ENCODE measurements at regions not wholly inside any gene's neighbourhood (a gene's known extent, or its start where the extent isn't known, plus 50 kb on each side); places are given as distances from the start of the nearest gene placed in this dataset.

DNA sequence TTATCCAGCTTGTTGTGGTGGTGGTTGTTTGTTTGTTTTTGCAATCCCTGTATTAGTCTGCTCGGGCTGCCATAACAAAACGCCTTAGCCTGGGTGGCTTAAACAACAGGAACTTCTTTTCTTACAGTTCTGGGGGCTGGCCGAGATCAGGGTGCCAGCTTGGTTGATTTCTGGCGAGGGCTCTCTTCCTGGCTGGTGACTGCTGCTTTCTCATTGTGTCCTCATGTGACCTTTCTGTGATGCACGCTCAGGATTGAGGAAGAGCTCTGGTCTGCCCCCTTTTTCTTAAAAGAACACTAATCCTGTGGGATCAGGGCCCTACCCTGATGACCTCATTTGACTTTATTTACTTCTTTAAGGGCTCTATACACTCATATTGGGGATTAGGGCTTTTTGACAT, 107.1 kb upstream of the NRP1 start:
- TF ChIP-seq EZH2 (IDR thresholded peaks at IDR 0.05; ENCODE audit: low read length, missing control alignments) = no peak
- TF ChIP-seq, protein P1, sequence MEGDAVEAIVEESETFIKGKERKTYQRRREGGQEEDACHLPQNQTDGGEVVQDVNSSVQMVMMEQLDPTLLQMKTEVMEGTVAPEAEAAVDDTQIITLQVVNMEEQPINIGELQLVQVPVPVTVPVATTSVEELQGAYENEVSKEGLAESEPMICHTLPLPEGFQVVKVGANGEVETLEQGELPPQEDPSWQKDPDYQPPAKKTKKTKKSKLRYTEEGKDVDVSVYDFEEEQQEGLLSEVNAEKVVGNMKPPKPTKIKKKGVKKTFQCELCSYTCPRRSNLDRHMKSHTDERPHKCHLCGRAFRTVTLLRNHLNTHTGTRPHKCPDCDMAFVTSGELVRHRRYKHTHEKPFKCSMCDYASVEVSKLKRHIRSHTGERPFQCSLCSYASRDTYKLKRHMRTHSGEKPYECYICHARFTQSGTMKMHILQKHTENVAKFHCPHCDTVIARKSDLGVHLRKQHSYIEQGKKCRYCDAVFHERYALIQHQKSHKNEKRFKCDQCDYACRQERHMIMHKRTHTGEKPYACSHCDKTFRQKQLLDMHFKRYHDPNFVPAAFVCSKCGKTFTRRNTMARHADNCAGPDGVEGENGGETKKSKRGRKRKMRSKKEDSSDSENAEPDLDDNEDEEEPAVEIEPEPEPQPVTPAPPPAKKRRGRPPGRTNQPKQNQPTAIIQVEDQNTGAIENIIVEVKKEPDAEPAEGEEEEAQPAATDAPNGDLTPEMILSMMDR (conservative IDR thresholded peaks at IDR 0.05 in 1 of 2, IDR thresholded peaks at IDR 0.05 in 1 of 2; ENCODE audit: low read depth in 1 of 2, low read length in 2 of 2) = no peak
